Endothelial cell of umbilical vein (primary cell): ENCODE measurements at regions not wholly inside any gene's neighbourhood (a gene's known extent, or its start where the extent isn't known, plus 50 kb on each side); places are given as distances from the start of the nearest gene placed in this dataset.

Source experiments
- BruUV-seq: library from RNA; stranded (reverse); fragments of 400-500 nt; replicated peaks from 2 replicates; lab custom pipeline; 2021; lab: Mats Ljungman, UMichigan
- CTCF ChIA-PET: fragments of 300-600, 350-600 bp; sonication (Branson Sonifier 250); formaldehyde crosslinking; loops from one replicate; lab custom pipeline; 2021; ENCODE audit warnings: antibody characterized with exemption, inconsistent platforms; lab: Charles Lee
- POLR2A ChIA-PET: fragments of 300-600, 350-600 bp; sonication (Branson Sonifier 250); formaldehyde crosslinking; loops from one replicate; lab custom pipeline; 2021; ENCODE audit warnings: antibody characterized with exemption, inconsistent platforms; lab: Charles Lee
- DNase-seq: peaks from one replicate; pipeline ENCODE4 v3.0.0-alpha.2; 2011; ENCODE audit warnings: low read depth, low spot score
- FAIRE-seq: peaks from 2 replicates; lab custom pipeline; 2011; peaks lifted over from hg19 to GRCh38; lab: Jason Lieb, UNC
- H2AFZ ChIP-seq: 2 replicates; pipeline ENCODE4 v1.6.0; 2012; ENCODE audit warnings: low read depth, low read length, control low read depth, inconsistent platforms
- H3K27ac ChIP-seq: 2 replicates; pipeline ENCODE4 v1.5.1; 2011; ENCODE audit warnings: low read depth, mild to moderate bottlenecking, control low read depth, low read length, moderate library complexity; ENCODE audit not compliant: insufficient read depth
- H3K27me3 ChIP-seq, 2 experiments: 2 replicates each; pipeline versions ENCODE4 v1.6.0 to v1.6.1; 2011; ENCODE audit warnings: low read length in 2 of 2, mixed read lengths in 1 of 2; ENCODE audit not compliant: control insufficient read depth in 2 of 2, insufficient read depth in 2 of 2
- H3K36me3 ChIP-seq, 2 experiments: 2 replicates in 1 of 2; 3 replicates in 1 of 2; pipeline ENCODE4 v1.5.1; 2011; ENCODE audit warnings: low read length in 2 of 2, mild to moderate bottlenecking in 1 of 2, moderate library complexity in 1 of 2; ENCODE audit not compliant: control insufficient read depth in 2 of 2, insufficient read depth in 2 of 2; ENCODE audit errors: extremely low read depth in 1 of 2
- H3K4me1 ChIP-seq: 3 replicates; pipeline ENCODE4 v1.5.1; 2011; ENCODE audit warnings: mild to moderate bottlenecking, low read length; ENCODE audit not compliant: control insufficient read depth, insufficient read depth; ENCODE audit errors: extremely low read depth
- H3K4me2 ChIP-seq: 2 replicates; pipeline ENCODE4 v1.6.1; 2011; ENCODE audit warnings: low read length, control low read depth, mixed read lengths; ENCODE audit not compliant: insufficient read depth
- H3K4me3 ChIP-seq, 3 experiments: fragments of 200-600 bp in 1 of 3; sonication (generic), shearing (Covaris generic) in 1 of 3; replicated peaks in 1 of 3; 2 replicates each; pipeline ENCODE4 v1.5.1; 2011 to 2016; ENCODE audit warnings: control low read depth in 3 of 3, low read length in 3 of 3, mild to moderate bottlenecking in 2 of 3, inconsistent platforms in 1 of 3, low read depth in 1 of 3, moderate library complexity in 1 of 3; ENCODE audit not compliant: insufficient read depth in 1 of 3
- H3K79me2 ChIP-seq: 2 replicates; pipeline ENCODE4 v1.6.0; 2012; ENCODE audit warnings: low read length, inconsistent platforms; ENCODE audit not compliant: control insufficient read depth, insufficient read depth
- H3K9ac ChIP-seq: replicated peaks from 2 replicates; pipeline ENCODE3; 2011; ENCODE audit warnings: low read length, control low read depth; ENCODE audit not compliant: insufficient read depth; ENCODE audit errors: extremely low read depth
- H3K9me1 ChIP-seq: replicated peaks from 3 replicates; pipeline ENCODE4 v1.6.0; 2011; ENCODE audit warnings: mild to moderate bottlenecking, low read length; ENCODE audit not compliant: control insufficient read depth, insufficient read depth; ENCODE audit errors: extremely low read depth
- H3K9me3 ChIP-seq: replicated peaks from 2 replicates; pipeline ENCODE4 v1.5.1; 2012; ENCODE audit warnings: low read length, inconsistent platforms; ENCODE audit not compliant: control insufficient read depth, insufficient read depth
- H4K20me1 ChIP-seq: replicated peaks from 2 replicates; pipeline ENCODE3; 2011; ENCODE audit warnings: mild to moderate bottlenecking, low read length; ENCODE audit not compliant: control insufficient read depth, insufficient read depth; ENCODE audit errors: extremely low read depth
- EZH2 ChIP-seq: IDR thresholded peaks from 2 replicates; pipeline ENCODE4 v1.6.1; 2012; ENCODE audit warnings: borderline replicate concordance, low read depth, mild to moderate bottlenecking, moderate library complexity, low read length, inconsistent platforms; ENCODE audit not compliant: severe bottlenecking
- FOS ChIP-seq: IDR thresholded peaks from 2 replicates; pipeline ENCODE4 v1.6.1; 2011; ENCODE audit warnings: mild to moderate bottlenecking, low read length, moderate library complexity, borderline replicate concordance; ENCODE audit not compliant: insufficient read depth
- GATA2 ChIP-seq: IDR thresholded peaks from 2 replicates; pipeline ENCODE4 v1.7.0; 2011; ENCODE audit warnings: low read depth, mild to moderate bottlenecking, moderate library complexity, mixed read lengths, low read length; ENCODE audit not compliant: insufficient read length, insufficient read depth
- JUN ChIP-seq: IDR thresholded peaks from 2 replicates; pipeline ENCODE4 v1.6.1; 2011; ENCODE audit warnings: borderline replicate concordance, low read depth; ENCODE audit not compliant: insufficient read length, insufficient read depth
- MYC ChIP-seq: IDR thresholded peaks from one replicate; pipeline ENCODE4 v1.6.1; 2011; ENCODE audit warnings: mild to moderate bottlenecking, low read depth, low read length
- POLR2A ChIP-seq: IDR thresholded peaks from 2 replicates; pipeline ENCODE4 v1.6.1; 2012; ENCODE audit warnings: low read depth, mild to moderate bottlenecking, control low read depth, low read length
- POLR2AphosphoS5 ChIP-seq: IDR thresholded peaks from 2 replicates; pipeline ENCODE4 v1.6.1; 2012; ENCODE audit warnings: low read depth, mild to moderate bottlenecking, control low read depth, low read length, moderate library complexity; ENCODE audit not compliant: insufficient read depth
- dilution Hi-C: fragments of 300-500 bp; cut with MboI; formaldehyde crosslinking; loops from one replicate; pipeline ENCODE4 v1.15.0; 2019; ENCODE audit warnings: low sequenced_read_pairs; ENCODE audit not compliant: extremely low pct_ligation_motif_present
- intact Hi-C: fragments of 100-400 bp; cut with micrococcal nuclease; formaldehyde crosslinking; loops from one replicate; pipeline ENCODE4 v1.10.0; 2022
- TF ChIP-seq, protein P1 (sequence below), 2 donors: IDR thresholded peaks; 1 replicate in 1 of 2; 2 replicates in 1 of 2; pipeline ENCODE4 v1.5.1; 2011; ENCODE audit warnings: low read length in 2 of 2, mild to moderate bottlenecking in 2 of 2, moderate library complexity in 2 of 2, control low read depth in 1 of 2, inconsistent platforms in 1 of 2, low read depth in 1 of 2; ENCODE audit not compliant: insufficient read depth in 1 of 2; ENCODE audit errors: extremely low read depth in 1 of 2
- TF ChIP-seq, protein P2 (sequence below): IDR thresholded peaks from 2 replicates; pipeline ENCODE4 v1.6.1; 2011; ENCODE audit not compliant: insufficient read depth, insufficient read length

DNA sequence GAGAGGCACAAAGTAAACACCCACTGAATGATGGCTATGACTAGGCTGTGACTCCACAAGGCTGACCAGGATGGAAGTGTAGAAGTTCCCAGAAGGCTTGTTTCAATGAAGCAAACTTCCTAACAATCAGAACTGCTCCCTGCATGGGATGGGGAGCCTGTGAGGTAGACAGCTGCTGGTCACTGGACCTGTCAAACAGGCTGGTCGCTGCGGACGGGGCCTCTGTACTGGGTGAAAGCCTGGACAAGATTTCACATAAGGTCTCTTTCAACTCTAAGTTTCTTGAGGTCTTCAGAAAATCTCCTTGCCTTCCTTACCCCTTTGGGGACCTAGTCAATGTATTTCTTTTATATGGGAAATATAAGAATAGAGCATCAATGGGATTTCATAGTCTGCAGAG, 438.2 kb downstream of the BUD13 start:
- TF ChIP-seq POLR2A (no peak), POLR2AphosphoS5 (no peak), EZH2 (no peak), FOS (no peak), MYC (no peak), GATA2 (no peak), JUN (no peak)
- TF ChIP-seq, protein P1, sequence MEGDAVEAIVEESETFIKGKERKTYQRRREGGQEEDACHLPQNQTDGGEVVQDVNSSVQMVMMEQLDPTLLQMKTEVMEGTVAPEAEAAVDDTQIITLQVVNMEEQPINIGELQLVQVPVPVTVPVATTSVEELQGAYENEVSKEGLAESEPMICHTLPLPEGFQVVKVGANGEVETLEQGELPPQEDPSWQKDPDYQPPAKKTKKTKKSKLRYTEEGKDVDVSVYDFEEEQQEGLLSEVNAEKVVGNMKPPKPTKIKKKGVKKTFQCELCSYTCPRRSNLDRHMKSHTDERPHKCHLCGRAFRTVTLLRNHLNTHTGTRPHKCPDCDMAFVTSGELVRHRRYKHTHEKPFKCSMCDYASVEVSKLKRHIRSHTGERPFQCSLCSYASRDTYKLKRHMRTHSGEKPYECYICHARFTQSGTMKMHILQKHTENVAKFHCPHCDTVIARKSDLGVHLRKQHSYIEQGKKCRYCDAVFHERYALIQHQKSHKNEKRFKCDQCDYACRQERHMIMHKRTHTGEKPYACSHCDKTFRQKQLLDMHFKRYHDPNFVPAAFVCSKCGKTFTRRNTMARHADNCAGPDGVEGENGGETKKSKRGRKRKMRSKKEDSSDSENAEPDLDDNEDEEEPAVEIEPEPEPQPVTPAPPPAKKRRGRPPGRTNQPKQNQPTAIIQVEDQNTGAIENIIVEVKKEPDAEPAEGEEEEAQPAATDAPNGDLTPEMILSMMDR (IDR thresholded peaks at IDR 0.05; ENCODE audit: extremely low read depth in 1 of 2, insufficient read depth in 1 of 2, low read depth in 1 of 2, low read length in 2 of 2): no peak
- TF ChIP-seq, protein P2, sequence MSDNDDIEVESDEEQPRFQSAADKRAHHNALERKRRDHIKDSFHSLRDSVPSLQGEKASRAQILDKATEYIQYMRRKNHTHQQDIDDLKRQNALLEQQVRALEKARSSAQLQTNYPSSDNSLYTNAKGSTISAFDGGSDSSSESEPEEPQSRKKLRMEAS: no peak
- H3K9ac ChIP-seq: no peak overlapping the region
- H3K79me2 ChIP-seq: no peaks in the 10 kb centered on the region
- H3K36me3 ChIP-seq: no peaks in the 10 kb centered on the region
- no peaks in the 10 kb centered on the region for H3K9me1 ChIP-seq
- H3K27me3 ChIP-seq: no peaks in the 10 kb centered on the region
- H3K4me1 ChIP-seq: no peaks in the 10 kb centered on the region
- no peak overlapping the region for H3K4me2 ChIP-seq
- intact Hi-C loops: no loop called here
- no peaks in the 10 kb centered on the region for H4K20me1 ChIP-seq
- dilution Hi-C loops: no loop called here
- no peak for DNase-seq
- no peak overlapping the region for H3K4me3 ChIP-seq
- CTCF ChIA-PET: no interaction called here
- no peaks in the 10 kb centered on the region for H3K9me3 ChIP-seq
- FAIRE-seq: no peak
- POLR2A ChIA-PET: no interaction called here
- no TSS peak for BruUV-seq
- no peak overlapping the region for H3K27ac ChIP-seq
- H2AFZ ChIP-seq: no peak overlapping the region
